Neural cell (in vitro differentiated cells): ENCODE measurements at regions not wholly inside any gene's neighbourhood (a gene's known extent, or its start where the extent isn't known, plus 50 kb on each side); places are given as distances from the start of the nearest gene placed in this dataset.

Experiments
- H2AFZ ChIP-seq: fragments of 200-600, 300-800 bp; sonication (generic), shearing (Covaris generic); 2 replicates; pipeline ENCODE4 v1.6.0; 2014; ENCODE audit warnings: low read depth, mild to moderate bottlenecking, antibody characterized with exemption, low read length, moderate library complexity
- H3F3A ChIP-seq: fragments of 200-600 bp; shearing (Covaris generic); 2 replicates; pipeline ENCODE4 v1.6.1; 2016; ENCODE audit warnings: mild to moderate bottlenecking, moderate library complexity, mixed read lengths, antibody characterized with exemption, low read length; ENCODE audit not compliant: insufficient read depth, poor library complexity, severe bottlenecking
- H3K27ac ChIP-seq: fragments of 200-600, 300-800 bp; sonication (generic), shearing (Covaris generic); 2 replicates; pipeline ENCODE4 v1.5.1; 2014; ENCODE audit warnings: mild to moderate bottlenecking, low read length, moderate library complexity
- H3K27me3 ChIP-seq: fragments of 300-800, 200-600 bp; sonication (generic), shearing (Covaris generic); 2 replicates; pipeline ENCODE4 v1.6.0; 2014; ENCODE audit warnings: mild to moderate bottlenecking, low read depth, low read length, moderate library complexity; ENCODE audit not compliant: insufficient read depth
- H3K36me3 ChIP-seq: fragments of 300-800, 200-600 bp; sonication (generic), shearing (Covaris generic); 2 replicates; pipeline ENCODE4 v1.5.1; 2014; ENCODE audit warnings: mild to moderate bottlenecking, antibody characterized with exemption, low read length, moderate library complexity; ENCODE audit not compliant: insufficient read depth
- H3K4me2 ChIP-seq: fragments of 300-800, 200-600 bp; sonication (generic), shearing (Covaris generic); 2 replicates; pipeline ENCODE4 v1.6.0; 2014; ENCODE audit warnings: mild to moderate bottlenecking, low read length
- H3K4me3 ChIP-seq: fragments of 300-800, 200-600 bp; sonication (generic), shearing (Covaris generic); 2 replicates; pipeline ENCODE4 v1.5.1; 2014; ENCODE audit warnings: mild to moderate bottlenecking, low read length, moderate library complexity
- H3K79me2 ChIP-seq: fragments of 200-600 bp; shearing (Covaris generic); replicated peaks from 2 replicates; pipeline ENCODE4 v1.6.0; 2014; ENCODE audit warnings: mild to moderate bottlenecking, low read length, moderate library complexity; ENCODE audit not compliant: insufficient read depth
- H3K9ac ChIP-seq: fragments of 300-800, 200-600 bp; sonication (generic), shearing (Covaris generic); 2 replicates; pipeline ENCODE4 v1.6.1; 2016; ENCODE audit warnings: mild to moderate bottlenecking, low read length, mixed read lengths
- H3K9me2 ChIP-seq: fragments of 200-600 bp; shearing (Covaris generic); 2 replicates; pipeline ENCODE4 v1.6.1; 2016; ENCODE audit warnings: mild to moderate bottlenecking, low read length, mixed read lengths; ENCODE audit not compliant: insufficient read depth
- H3K9me3 ChIP-seq: fragments of 200-600, 300-800 bp; sonication (generic), shearing (Covaris generic); 2 replicates; pipeline ENCODE4 v1.6.1; 2016; ENCODE audit warnings: mild to moderate bottlenecking, mixed run types, low read length, moderate library complexity, mixed read lengths
- H4K20me1 ChIP-seq: fragments of 200-600 bp; shearing (Covaris generic); 2 replicates; pipeline ENCODE4 v1.6.1; 2016; ENCODE audit warnings: mild to moderate bottlenecking, mixed run types; ENCODE audit not compliant: insufficient read depth
- CTCF ChIP-seq: fragments of 450-650 bp; IDR thresholded peaks from 2 replicates; pipeline ENCODE4 v1.5.1; 2014; ENCODE audit warnings: antibody characterized with exemption, mild to moderate bottlenecking, moderate library complexity; ENCODE audit not compliant: poor library complexity, severe bottlenecking
- EP300 ChIP-seq: fragments of 450-650 bp; conservative IDR thresholded peaks from 2 replicates; pipeline ENCODE4 v1.6.1; 2014; ENCODE audit warnings: antibody characterized with exemption, mild to moderate bottlenecking, moderate library complexity; ENCODE audit not compliant: poor library complexity, severe bottlenecking
- EZH2 ChIP-seq: fragments of 200-600, 300-800 bp; shearing (Covaris generic), sonication (generic); IDR thresholded peaks from 2 replicates; pipeline ENCODE4 v1.6.1; 2014; ENCODE audit warnings: antibody characterized with exemption, low read length, borderline replicate concordance, mild to moderate bottlenecking; ENCODE audit not compliant: insufficient read depth, poor library complexity, severe bottlenecking
- MXI1 ChIP-seq: fragments of 450-650 bp; conservative IDR thresholded peaks from 2 replicates; pipeline ENCODE4 v1.6.1; 2014; ENCODE audit warnings: antibody characterized with exemption, mild to moderate bottlenecking; ENCODE audit not compliant: poor library complexity, severe bottlenecking
- POLR2AphosphoS5 ChIP-seq: IDR thresholded peaks from 2 replicates; pipeline ENCODE4 v1.6.1; 2012
- RAD21 ChIP-seq: fragments of 450-650 bp; conservative IDR thresholded peaks from 2 replicates; pipeline ENCODE4 v1.6.1; 2014; ENCODE audit warnings: antibody characterized with exemption, mild to moderate bottlenecking, moderate library complexity
- REST ChIP-seq: IDR thresholded peaks from 2 replicates; pipeline ENCODE4 v1.6.1; 2012; ENCODE audit warnings: borderline replicate concordance
- SMC3 ChIP-seq: fragments of 450-650 bp; conservative IDR thresholded peaks from 2 replicates; pipeline ENCODE4 v1.6.1; 2014; ENCODE audit warnings: antibody characterized with exemption, mild to moderate bottlenecking, moderate library complexity; ENCODE audit not compliant: poor library complexity
- TAF1 ChIP-seq: IDR thresholded peaks from 2 replicates; pipeline ENCODE4 v1.6.1; 2012; ENCODE audit warnings: low read depth

GRCh38 chr3:116914004-116914403 is 204.4 kb downstream of the TUSC7 start:
- Histone ChIP-seq H3K9me2 (no peaks in the 10 kb centered on the region), H3K27ac (no peak overlapping the region), H3K36me3 (no peaks in the 10 kb centered on the region), H3K9me3 (no peaks in the 10 kb centered on the region), H3K4me3 (no peak overlapping the region), H3K27me3 (no peaks in the 10 kb centered on the region), H3K79me2 (no peaks in the 10 kb centered on the region), H3K4me2 (no peak overlapping the region), H4K20me1 (no peaks in the 10 kb centered on the region), H3F3A (no peaks in the 10 kb centered on the region), H3K9ac (no peak overlapping the region), H2AFZ (no peak overlapping the region)
- TF ChIP-seq POLR2AphosphoS5 (no peak), MXI1 (no peak), EP300 (no peak), SMC3 (no peak), EZH2 (no peak), CTCF (no peak)

- H3K4me3 ChIP-seq = no peak overlapping the region
- no peaks in the 10 kb centered on the region for H4K20me1 ChIP-seq
- H3K36me3 ChIP-seq = no peaks in the 10 kb centered on the region
- H3K27ac ChIP-seq = no peak overlapping the region
- H3K4me2 ChIP-seq = no peak overlapping the region
- no peaks in the 10 kb centered on the region for H3F3A ChIP-seq
- TF ChIP-seq POLR2AphosphoS5 (no peak), TAF1 (no peak), EP300 (no peak)
- no peak overlapping the region for H3K9ac ChIP-seq
- no peaks in the 10 kb centered on the region for H3K79me2 ChIP-seq
- no peaks in the 10 kb centered on the region for H3K9me2 ChIP-seq
- H3K9me3 ChIP-seq = no peaks in the 10 kb centered on the region
- H2AFZ ChIP-seq = no peak overlapping the region
- H3K27me3 ChIP-seq = no peaks in the 10 kb centered on the region
Observed at GRCh38 chr3:116916836-116917235, 207.3 kb downstream of the TUSC7 start.

- Histone ChIP-seq H4K20me1 (no peaks in the 10 kb centered on the region), H3K4me2 (no peak overlapping the region), H3K9me3 (no peaks in the 10 kb centered on the region), H3K9ac (no peak overlapping the region), H3K27me3 (no peaks in the 10 kb centered on the region), H3K36me3 (no peaks in the 10 kb centered on the region), H3F3A (no peaks in the 10 kb centered on the region), H3K4me3 (no peak overlapping the region), H3K27ac (no peak overlapping the region), H3K9me2 (no peaks in the 10 kb centered on the region), H3K79me2 (no peaks in the 10 kb centered on the region), H2AFZ (no peak overlapping the region)
- TF ChIP-seq RAD21 = no peak
- no peak for TF ChIP-seq SMC3
- TF ChIP-seq POLR2AphosphoS5 = no peak
- no peak for TF ChIP-seq CTCF
- TF ChIP-seq EP300 = no peak
- no peak for TF ChIP-seq MXI1
- no peak for TF ChIP-seq TAF1
- no peak for TF ChIP-seq REST
- TF ChIP-seq EZH2 = no peak
Observed at GRCh38 chr3:116920826-116921610, 211.4 kb downstream of the TUSC7 start.
